Thoracic aorta (tissue), 2 donors: ENCODE measurements at regions not wholly inside any gene's neighbourhood (a gene's known extent, or its start where the extent isn't known, plus 50 kb on each side); places are given as distances from the start of the nearest gene placed in this dataset.

Source experiments
- ATAC-seq: fragments of 150-250 bp; one replicate; pipeline ENCODE4 v1.8.0; 2017; ENCODE audit warnings: low read depth; ENCODE audit not compliant: insufficient number of reproducible peaks, low FRiP score
- DNase-seq: peaks from one replicate; pipeline ENCODE4 v3.0.0-alpha.2; 2020; ENCODE audit warnings: low spot score
- H3K27ac ChIP-seq, 2 donors: fragments of 200-600 bp; sonication (generic); 1 replicate in 1 of 2; 2 replicates in 1 of 2; pipeline ENCODE4 v1.5.1; 2016; ENCODE audit warnings: mild to moderate bottlenecking in 2 of 2, moderate library complexity in 2 of 2
- H3K27me3 ChIP-seq: fragments of 200-600 bp; sonication (generic); replicated peaks from 2 replicates; pipeline ENCODE4 v1.6.0; 2016; ENCODE audit warnings: mild to moderate bottlenecking; ENCODE audit not compliant: insufficient read depth
- H3K36me3 ChIP-seq: fragments of 200-600 bp; sonication (generic); one replicate; pipeline ENCODE4 v1.5.1; 2016
- H3K4me1 ChIP-seq, 2 donors: fragments of 200-600 bp; sonication (generic); 1 replicate in 1 of 2; 2 replicates in 1 of 2; pipeline versions ENCODE4 v1.5.1 to v1.6.0; 2016; ENCODE audit warnings: low read depth in 2 of 2, mild to moderate bottlenecking in 1 of 2; ENCODE audit not compliant: control insufficient read depth in 1 of 2
- H3K4me3 ChIP-seq: fragments of 200-600 bp; sonication (generic); 2 replicates; pipeline ENCODE4 v1.5.1; 2016; ENCODE audit warnings: mild to moderate bottlenecking
- H3K9me3 ChIP-seq: fragments of 200-600 bp; sonication (generic); 2 replicates; pipeline ENCODE4 v1.5.1; 2016
- CTCF ChIP-seq: fragments of 200-600 bp; sonication (generic); IDR thresholded peaks from one replicate; pipeline ENCODE4 v1.5.1; 2019; ENCODE audit warnings: antibody characterized with exemption

GRCh38 chrX:35696760-35697234 is 101.3 kb upstream of the MAGEB16 start:
- Histone ChIP-seq H3K27me3 (no peaks in the 10 kb centered on the region), H3K27ac (no peak overlapping the region), H3K36me3 (no peaks in the 10 kb centered on the region), H3K4me3 (no peak overlapping the region), H3K4me1 (no peaks in the 10 kb centered on the region), H3K9me3 (no peaks in the 10 kb centered on the region)
- no peak for TF ChIP-seq CTCF
- DNase-seq (no peak), ATAC-seq (no peak)

- Histone ChIP-seq H3K4me3 (no peak overlapping the region), H3K4me1 (no peaks in the 10 kb centered on the region), H3K36me3 (no peaks in the 10 kb centered on the region), H3K27ac (no peak overlapping the region), H3K9me3 (no peaks in the 10 kb centered on the region), H3K27me3 (no peaks in the 10 kb centered on the region)
- TF ChIP-seq CTCF, result no peak
- no peak for DNase-seq
- no peak for ATAC-seq
Observed at GRCh38 chrX:35699642-35700041, 98.5 kb upstream of the MAGEB16 start.

GRCh38 chrX:35700121-35700520 is 98.0 kb upstream of the MAGEB16 start:
- ATAC-seq (no peak), DNase-seq (no peak)
- Histone ChIP-seq H3K9me3 (no peaks in the 10 kb centered on the region), H3K27ac (no peak overlapping the region), H3K36me3 (no peaks in the 10 kb centered on the region), H3K27me3 (no peaks in the 10 kb centered on the region), H3K4me1 (no peaks in the 10 kb centered on the region), H3K4me3 (no peak overlapping the region)
- TF ChIP-seq CTCF, result no peak

- TF ChIP-seq CTCF, result no peak
- Histone ChIP-seq H3K27me3 (no peaks in the 10 kb centered on the region), H3K36me3 (no peaks in the 10 kb centered on the region), H3K4me3 (no peak overlapping the region), H3K27ac (no peak overlapping the region), H3K9me3 (no peaks in the 10 kb centered on the region), H3K4me1 (no peaks in the 10 kb centered on the region)
- no peak for ATAC-seq
- DNase-seq, result no peak
Observed at GRCh38 chrX:35711281-35711680, 86.9 kb upstream of the MAGEB16 start.

- Histone ChIP-seq H3K4me3 (no peak overlapping the region), H3K27ac (no peak overlapping the region), H3K9me3 (no peaks in the 10 kb centered on the region), H3K27me3 (no peaks in the 10 kb centered on the region), H3K36me3 (no peaks in the 10 kb centered on the region), H3K4me1 (no peaks in the 10 kb centered on the region)
- ATAC-seq (no peak), DNase-seq (no peak)
- no peak for TF ChIP-seq CTCF
Observed at GRCh38 chrX:35722128-35722527, 76.0 kb upstream of the MAGEB16 start.
